ENCODE measurements at regions not wholly inside any gene's neighbourhood (a gene's known extent, or its start where the extent isn't known, plus 50 kb on each side); places are given as distances from the start of the nearest gene placed in this dataset.

DNA sequence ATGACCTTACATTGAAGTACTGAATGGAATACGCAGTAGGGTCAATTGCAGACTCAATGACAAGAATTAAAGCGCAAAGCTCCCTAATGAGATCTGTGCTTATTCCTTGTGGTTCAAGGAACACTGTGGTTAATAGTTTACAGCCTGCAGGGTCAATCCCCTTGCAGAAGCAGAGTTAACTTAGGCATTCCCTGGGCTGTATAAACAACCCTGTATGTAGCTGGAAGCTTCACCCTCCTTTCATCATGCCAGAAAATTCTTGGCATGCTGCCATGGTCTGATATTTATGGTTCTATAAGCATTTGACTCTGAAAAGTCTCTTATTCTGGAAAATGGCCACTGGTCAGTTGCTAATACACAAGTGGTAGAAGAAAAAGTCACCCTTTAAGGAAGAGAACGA is 227.7 kb downstream of the NOVA1 start:
- H3K36me3 Mint-ChIP-seq (ENCODE audit: low read depth) = no peaks in the 10 kb centered on the region
- H3K27ac Mint-ChIP-seq = no peak overlapping the region
- H3K27me3 Mint-ChIP-seq = no peaks in the 10 kb centered on the region
- DNase-seq = no peak
- intact Hi-C loops (cut with micrococcal nuclease) = no loop called here
- H3K4me1 Mint-ChIP-seq (ENCODE audit: low read depth) = no peaks in the 10 kb centered on the region
- TF ChIP-seq, protein P1, sequence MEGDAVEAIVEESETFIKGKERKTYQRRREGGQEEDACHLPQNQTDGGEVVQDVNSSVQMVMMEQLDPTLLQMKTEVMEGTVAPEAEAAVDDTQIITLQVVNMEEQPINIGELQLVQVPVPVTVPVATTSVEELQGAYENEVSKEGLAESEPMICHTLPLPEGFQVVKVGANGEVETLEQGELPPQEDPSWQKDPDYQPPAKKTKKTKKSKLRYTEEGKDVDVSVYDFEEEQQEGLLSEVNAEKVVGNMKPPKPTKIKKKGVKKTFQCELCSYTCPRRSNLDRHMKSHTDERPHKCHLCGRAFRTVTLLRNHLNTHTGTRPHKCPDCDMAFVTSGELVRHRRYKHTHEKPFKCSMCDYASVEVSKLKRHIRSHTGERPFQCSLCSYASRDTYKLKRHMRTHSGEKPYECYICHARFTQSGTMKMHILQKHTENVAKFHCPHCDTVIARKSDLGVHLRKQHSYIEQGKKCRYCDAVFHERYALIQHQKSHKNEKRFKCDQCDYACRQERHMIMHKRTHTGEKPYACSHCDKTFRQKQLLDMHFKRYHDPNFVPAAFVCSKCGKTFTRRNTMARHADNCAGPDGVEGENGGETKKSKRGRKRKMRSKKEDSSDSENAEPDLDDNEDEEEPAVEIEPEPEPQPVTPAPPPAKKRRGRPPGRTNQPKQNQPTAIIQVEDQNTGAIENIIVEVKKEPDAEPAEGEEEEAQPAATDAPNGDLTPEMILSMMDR (IDR thresholded peaks at IDR 0.05) = no peak
- no peak overlapping the region for H3K4me3 Mint-ChIP-seq
- CTCF ChIA-PET = no interaction called here
- POLR2A ChIA-PET = no interaction called here
- peaks cover 4% of the 10 kb centered on the region for H3K9me3 Mint-ChIP-seq
- ATAC-seq = no peak

DNA sequence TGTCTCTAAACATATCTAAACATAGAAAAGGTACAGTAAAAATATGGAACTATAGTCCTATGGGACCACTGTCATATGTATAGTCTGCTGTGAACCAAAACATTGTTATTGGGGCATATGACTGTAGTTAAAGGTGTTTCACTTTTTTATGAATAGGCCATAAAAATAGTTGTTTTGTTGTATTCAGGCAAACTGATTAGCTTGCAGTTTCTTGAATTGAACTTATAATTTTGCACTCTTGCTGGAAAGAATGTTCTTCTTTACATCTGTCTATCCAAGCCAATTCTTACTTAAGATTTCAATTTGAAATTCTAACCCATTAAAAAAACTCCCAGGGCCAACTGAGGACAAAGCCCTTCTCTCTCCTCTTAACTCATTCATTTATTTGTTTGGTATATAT is 234.1 kb downstream of the NOVA1 start:
- DNase-seq (no peak), ATAC-seq (no peak)
- H3K4me3 Mint-ChIP-seq = no peak overlapping the region
- intact Hi-C loops (cut with micrococcal nuclease) = no loop called here
- TF ChIP-seq, protein P1 (IDR thresholded peaks at IDR 0.05) = no peak
- no peaks in the 10 kb centered on the region for H3K36me3 Mint-ChIP-seq (ENCODE audit: low read depth)
- ChIA-PET CTCF (no interaction called here), POLR2A (no interaction called here)
- H3K27ac Mint-ChIP-seq = no peak overlapping the region
- no peaks in the 10 kb centered on the region for H3K27me3 Mint-ChIP-seq
- H3K9me3 Mint-ChIP-seq = peaks cover 2% of the 10 kb centered on the region
- no peaks in the 10 kb centered on the region for H3K4me1 Mint-ChIP-seq (ENCODE audit: low read depth)

DNA sequence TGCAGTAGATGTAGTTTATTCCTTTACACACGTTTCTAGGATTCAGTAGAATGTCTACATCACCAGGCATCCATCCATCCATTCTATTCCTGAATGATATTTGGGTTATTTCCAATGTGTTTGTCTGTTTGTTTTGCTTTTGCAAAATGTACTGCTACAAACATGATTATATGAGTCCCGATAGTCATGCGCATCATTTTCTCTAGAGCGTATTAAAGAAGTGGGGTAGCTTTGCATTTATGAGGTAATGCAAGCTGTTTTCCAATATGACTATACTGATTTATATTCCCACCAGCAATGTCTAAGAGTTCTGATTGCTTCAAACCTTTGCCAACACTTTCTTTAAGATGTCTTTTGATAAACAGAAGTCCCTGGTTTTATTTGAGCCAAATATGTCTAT is 253.2 kb downstream of the NOVA1 start:
- ChIA-PET CTCF (no interaction called here), POLR2A (no interaction called here)
- no peak for DNase-seq
- ATAC-seq = no peak
- no peaks in the 10 kb centered on the region for H3K27me3 Mint-ChIP-seq
- intact Hi-C loops (cut with micrococcal nuclease) = no loop called here
- H3K27ac Mint-ChIP-seq = no peak overlapping the region
- no peak overlapping the region for H3K4me3 Mint-ChIP-seq
- H3K36me3 Mint-ChIP-seq (ENCODE audit: low read depth) = no peaks in the 10 kb centered on the region
- TF ChIP-seq, protein P1 (IDR thresholded peaks at IDR 0.05) = no peak
- H3K9me3 Mint-ChIP-seq = peaks cover 12% of the 10 kb centered on the region
- no peaks in the 10 kb centered on the region for H3K4me1 Mint-ChIP-seq (ENCODE audit: low read depth)

DNA sequence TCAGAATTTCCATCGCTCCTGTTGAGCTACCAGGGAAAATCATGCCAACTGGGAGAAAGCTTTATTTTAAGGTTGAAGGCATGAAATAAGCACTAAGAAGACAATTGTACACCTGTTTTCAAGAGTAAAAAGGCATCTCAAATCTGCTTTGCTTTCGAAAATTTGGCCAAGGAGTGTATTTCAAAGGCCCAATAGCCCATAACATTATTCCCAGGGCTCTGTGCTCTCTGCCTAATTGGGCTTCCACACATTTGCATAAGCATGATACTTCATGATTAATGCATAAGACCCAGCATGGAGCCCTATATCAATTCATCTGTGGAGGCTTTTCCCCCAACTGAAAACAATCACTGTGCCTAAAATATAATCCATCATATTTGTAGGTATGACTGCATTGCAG is 258.5 kb downstream of the NOVA1 start:
- no peak for ATAC-seq
- TF ChIP-seq, protein P1 (IDR thresholded peaks at IDR 0.05) = no peak
- POLR2A ChIA-PET = no interaction called here
- intact Hi-C loops (cut with micrococcal nuclease) = no loop called here
- no peaks in the 10 kb centered on the region for H3K4me1 Mint-ChIP-seq (ENCODE audit: low read depth)
- DNase-seq = no peak
- H3K4me3 Mint-ChIP-seq = no peak overlapping the region
- H3K9me3 Mint-ChIP-seq = peaks cover 5% of the 10 kb centered on the region
- no peak overlapping the region for H3K27ac Mint-ChIP-seq
- H3K27me3 Mint-ChIP-seq = no peaks in the 10 kb centered on the region
- CTCF ChIA-PET = no interaction called here
- H3K36me3 Mint-ChIP-seq (ENCODE audit: low read depth) = no peaks in the 10 kb centered on the region

DNA sequence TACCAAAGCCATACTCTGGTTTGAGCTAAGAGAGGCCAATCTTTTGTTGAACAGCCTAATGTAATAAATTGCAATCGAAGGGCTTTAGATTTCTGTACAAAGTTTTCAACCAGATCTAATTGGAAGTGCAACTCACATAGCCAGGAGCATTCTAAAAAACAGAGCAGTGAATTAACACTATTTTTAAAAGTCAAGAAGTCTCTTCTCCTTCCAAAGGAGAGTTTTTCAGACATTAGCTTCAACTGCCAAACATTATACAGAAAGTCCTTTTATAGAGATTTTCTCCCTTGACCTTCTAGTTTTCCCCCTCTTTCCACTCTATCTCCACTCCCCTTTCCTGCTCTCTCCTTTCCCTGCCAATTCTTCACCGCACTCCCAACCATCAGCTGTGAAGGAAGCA is 259.6 kb downstream of the NOVA1 start:
- intact Hi-C loops (cut with micrococcal nuclease) = no loop called here
- TF ChIP-seq, protein P1 (IDR thresholded peaks at IDR 0.05) = no peak
- ChIA-PET POLR2A (no interaction called here), CTCF (no interaction called here)
- no peak for ATAC-seq
- no peak overlapping the region for H3K27ac Mint-ChIP-seq
- H3K36me3 Mint-ChIP-seq (ENCODE audit: low read depth) = no peaks in the 10 kb centered on the region
- no peaks in the 10 kb centered on the region for H3K27me3 Mint-ChIP-seq
- no peak overlapping the region for H3K4me3 Mint-ChIP-seq
- DNase-seq = no peak
- no peaks in the 10 kb centered on the region for H3K4me1 Mint-ChIP-seq (ENCODE audit: low read depth)
- peaks cover 1% of the 10 kb centered on the region for H3K9me3 Mint-ChIP-seq
